CD4-positive, alpha-beta memory T cell (primary cell): ENCODE measurements at regions not wholly inside any gene's neighbourhood (a gene's known extent, or its start where the extent isn't known, plus 50 kb on each side); places are given as distances from the start of the nearest gene placed in this dataset.
"Not testable (repeated sequence)": the region's sequence is repeated elsewhere in the genome, so short reads cannot be mapped to it uniquely, and the experiment has no call there.

Source experiments
- CTCF ChIA-PET: fragments of 350-600 bp; sonication (Branson Sonifier 250); formaldehyde crosslinking; loops from one replicate; lab custom pipeline; 2021; ENCODE audit warnings: inconsistent platforms; ENCODE audit not compliant: partially characterized antibody; lab: Charles Lee
- POLR2A ChIA-PET: fragments of 350-600 bp; sonication (Branson Sonifier 250); formaldehyde crosslinking; loops from one replicate; lab custom pipeline; 2021; ENCODE audit not compliant: partially characterized antibody; lab: Charles Lee
- DNase-seq, 5 donors: peaks; one replicate each; pipeline versions ENCODE4 v3.0.0 to v3.0.0-alpha.2; 2020 to 2022; ENCODE audit warnings: mixed read lengths in 1 of 5
- H3K27ac ChIP-seq: one replicate; pipeline ENCODE4 v1.7.0; 2013; ENCODE audit warnings: low read depth, low read length
- H3K27me3 ChIP-seq: 2 replicates; pipeline ENCODE4 v1.7.0; 2013; ENCODE audit warnings: mild to moderate bottlenecking, low read length, moderate library complexity; ENCODE audit not compliant: insufficient read depth
- H3K36me3 ChIP-seq: 2 replicates; pipeline ENCODE4 v1.7.0; 2013; ENCODE audit warnings: mild to moderate bottlenecking, low read length, moderate library complexity; ENCODE audit not compliant: insufficient read depth
- H3K4me1 ChIP-seq: 2 replicates; pipeline ENCODE4 v1.7.0; 2013; ENCODE audit warnings: mild to moderate bottlenecking, low read length, moderate library complexity; ENCODE audit not compliant: insufficient read depth
- H3K4me3 ChIP-seq, 2 donors: one replicate each; pipeline ENCODE4 v1.7.0; 2013; ENCODE audit warnings: low read length in 2 of 2, mild to moderate bottlenecking in 1 of 2
- H3K9me3 ChIP-seq, 2 donors: one replicate each; pipeline ENCODE4 v1.7.0; 2013; ENCODE audit warnings: low read length in 2 of 2, control low read depth in 1 of 2; ENCODE audit not compliant: control insufficient read depth in 1 of 2
- H3K27ac Mint-ChIP-seq, 7 donors: one replicate each; pipeline ENCODE4 v1.8.0; 2020 to 2021; ENCODE audit warnings: mixed read lengths in 7 of 7, mild to moderate bottlenecking in 6 of 7, inconsistent platforms in 3 of 7, moderate library complexity in 3 of 7
- H3K27me3 Mint-ChIP-seq, 2 donors: one replicate each; pipeline ENCODE4 v1.8.0; 2020 to 2021; ENCODE audit warnings: mixed read lengths in 2 of 2
- H3K36me3 Mint-ChIP-seq, 2 donors: one replicate each; pipeline ENCODE4 v1.8.0; 2020 to 2021; ENCODE audit warnings: mixed read lengths in 2 of 2, inconsistent platforms in 1 of 2, mild to moderate bottlenecking in 1 of 2
- H3K4me1 Mint-ChIP-seq, 4 donors: one replicate each; pipeline ENCODE4 v1.8.0; 2020 to 2021; ENCODE audit warnings: mixed read lengths in 4 of 4, mild to moderate bottlenecking in 1 of 4
- H3K4me3 Mint-ChIP-seq, 8 donors: one replicate each; pipeline ENCODE4 v1.8.0; 2020 to 2021; ENCODE audit warnings: mixed read lengths in 8 of 8, mild to moderate bottlenecking in 7 of 8, moderate library complexity in 6 of 8, inconsistent platforms in 3 of 8
- H3K9me3 Mint-ChIP-seq, 8 donors: one replicate each; pipeline ENCODE4 v1.8.0; 2020 to 2021; ENCODE audit warnings: mixed read lengths in 8 of 8, mild to moderate bottlenecking in 5 of 8, inconsistent platforms in 3 of 8, moderate library complexity in 1 of 8
- intact Hi-C: fragments of 100-400 bp; cut with micrococcal nuclease; formaldehyde crosslinking; loops from one replicate; pipeline ENCODE4 v1.15.1; 2023

GRCh38 chr4:114043116-114043515 is 63.7 kb upstream of the ARSJ start:
- no peak for DNase-seq
- Histone ChIP-seq H3K27ac (no peak overlapping the region), H3K27me3 (no peaks in the 10 kb centered on the region), H3K4me3 (no peak overlapping the region), H3K4me1 (peaks cover 10% of the 10 kb centered on the region), H3K36me3 (no peaks in the 10 kb centered on the region), H3K9me3 (no peaks in the 10 kb centered on the region)
- H3K27me3 Mint-ChIP-seq, result no peaks in the 10 kb centered on the region
- ChIA-PET POLR2A (no interaction called here), CTCF (no interaction called here)
- H3K4me1 Mint-ChIP-seq, result peaks cover 7 to 11% (median 9%) of the 10 kb centered on the region in 4 donors
- intact Hi-C loops, result no loop called here
- H3K27ac Mint-ChIP-seq, result no peak overlapping the region
- no peaks in the 10 kb centered on the region for H3K36me3 Mint-ChIP-seq
- H3K4me3 Mint-ChIP-seq, result no peak overlapping the region
- H3K9me3 Mint-ChIP-seq, result no peaks in the 10 kb centered on the region

- H3K27me3 Mint-ChIP-seq, intact Hi-C loops, H3K36me3 ChIP-seq, H3K27ac Mint-ChIP-seq, DNase-seq, H3K9me3 Mint-ChIP-seq, H3K4me3 Mint-ChIP-seq, H3K27me3 ChIP-seq, H3K9me3 ChIP-seq, H3K4me3 ChIP-seq, H3K27ac ChIP-seq, POLR2A ChIA-PET, H3K36me3 Mint-ChIP-seq, CTCF ChIA-PET: not testable (repeated sequence)
- peaks cover 10% of the 10 kb centered on the region for H3K4me1 ChIP-seq
- H3K4me1 Mint-ChIP-seq, result peaks cover 7 to 11% (median 9%) of the 10 kb centered on the region in 4 donors
These were observed 64.9 kb upstream of the ARSJ start for GRCh38 chr4:114044351-114044750.

- Mint-ChIP-seq H3K36me3 (no peaks in the 10 kb centered on the region), H3K4me3 (no peak overlapping the region), H3K9me3 (no peaks in the 10 kb centered on the region), H3K27me3 (no peaks in the 10 kb centered on the region), H3K4me1 (peaks cover 0 to 2% (median 0%) of the 10 kb centered on the region in 4 donors), H3K27ac (no peak overlapping the region)
- POLR2A ChIA-PET, result no interaction called here
- no peaks in the 10 kb centered on the region for H3K9me3 ChIP-seq
- CTCF ChIA-PET, result no interaction called here
- no peaks in the 10 kb centered on the region for H3K36me3 ChIP-seq
- intact Hi-C loops, result no loop called here
- H3K27me3 ChIP-seq, result no peaks in the 10 kb centered on the region
- no peaks in the 10 kb centered on the region for H3K4me1 ChIP-seq
- no peak overlapping the region for H3K4me3 ChIP-seq
- DNase-seq, result no peak
- H3K27ac ChIP-seq, result no peak overlapping the region
These were observed 66.9 kb upstream of the ARSJ start for GRCh38 chr4:114046331-114046730.

- H3K36me3 Mint-ChIP-seq, H3K4me1 Mint-ChIP-seq, H3K4me3 ChIP-seq, H3K4me1 ChIP-seq, intact Hi-C loops, POLR2A ChIA-PET, H3K9me3 ChIP-seq, H3K27ac Mint-ChIP-seq, DNase-seq, H3K4me3 Mint-ChIP-seq, H3K36me3 ChIP-seq, H3K27ac ChIP-seq, H3K9me3 Mint-ChIP-seq, H3K27me3 ChIP-seq, H3K27me3 Mint-ChIP-seq, CTCF ChIA-PET: not testable (repeated sequence)
These were observed 68.7 kb upstream of the ARSJ start for GRCh38 chr4:114048154-114048553.

GRCh38 chr4:114052227-114052626 is 72.8 kb upstream of the ARSJ start:
- ChIA-PET CTCF (no interaction called here), POLR2A (no interaction called here)
- H3K27ac Mint-ChIP-seq, result no peak overlapping the region
- H3K4me3 Mint-ChIP-seq, result no peak overlapping the region
- H3K36me3 Mint-ChIP-seq, result peaks cover 1 to 7% of the 10 kb centered on the region in 2 donors
- intact Hi-C loops, result no loop called here
- H3K27ac ChIP-seq, result no peak overlapping the region
- H3K4me1 ChIP-seq, result no peaks in the 10 kb centered on the region
- peaks cover 5 to 8% (median 8%) of the 10 kb centered on the region in 4 donors for H3K4me1 Mint-ChIP-seq
- H3K27me3 ChIP-seq, result no peaks in the 10 kb centered on the region
- H3K9me3 ChIP-seq, result no peaks in the 10 kb centered on the region
- no peaks in the 10 kb centered on the region for H3K27me3 Mint-ChIP-seq
- H3K9me3 Mint-ChIP-seq, result peaks cover 0 to 12% (median 5%) of the 10 kb centered on the region in 8 donors
- no peak overlapping the region for H3K4me3 ChIP-seq
- DNase-seq, result no peak
- H3K36me3 ChIP-seq, result no peaks in the 10 kb centered on the region

GRCh38 chr4:114056599-114056998 is 77.2 kb upstream of the ARSJ start:
- Histone ChIP-seq H3K4me1 (no peaks in the 10 kb centered on the region), H3K27me3 (no peaks in the 10 kb centered on the region), H3K27ac (no peak overlapping the region), H3K4me3 (no peak overlapping the region), H3K36me3 (no peaks in the 10 kb centered on the region), H3K9me3 (no peaks in the 10 kb centered on the region)
- ChIA-PET POLR2A (no interaction called here), CTCF (no interaction called here)
- H3K4me1 Mint-ChIP-seq, result peaks cover 5 to 8% (median 8%) of the 10 kb centered on the region in 4 donors
- no peaks in the 10 kb centered on the region for H3K27me3 Mint-ChIP-seq
- peaks cover 1 to 7% of the 10 kb centered on the region in 2 donors for H3K36me3 Mint-ChIP-seq
- H3K9me3 Mint-ChIP-seq, result peaks cover 0 to 12% (median 5%) of the 10 kb centered on the region in 8 donors
- DNase-seq, result no peak
- intact Hi-C loops, result no loop called here
- H3K4me3 Mint-ChIP-seq, result no peak overlapping the region
- H3K27ac Mint-ChIP-seq, result no peak overlapping the region

GRCh38 chr4:114057746-114058145 is 78.3 kb upstream of the ARSJ start:
- DNase-seq, result no peak
- no peaks in the 10 kb centered on the region for H3K4me1 ChIP-seq
- H3K9me3 ChIP-seq, result no peaks in the 10 kb centered on the region
- Mint-ChIP-seq H3K36me3 (peaks cover 1 to 7% of the 10 kb centered on the region in 2 donors), H3K27me3 (no peaks in the 10 kb centered on the region), H3K4me1 (peaks cover 5 to 8% (median 8%) of the 10 kb centered on the region in 4 donors), H3K4me3 (no peak overlapping the region), H3K27ac (no peak overlapping the region), H3K9me3 (peaks cover 0 to 12% (median 5%) of the 10 kb centered on the region in 8 donors)
- no peaks in the 10 kb centered on the region for H3K27me3 ChIP-seq
- intact Hi-C loops, result no loop called here
- ChIA-PET CTCF (interaction anchor here (0.7 kb wide), 1 partner anchor 14 kb away, joined by 3 read pairs; no protein-coding TSS in a partner anchor), POLR2A (no interaction called here)
- H3K36me3 ChIP-seq, result no peaks in the 10 kb centered on the region
- no peak overlapping the region for H3K27ac ChIP-seq
- H3K4me3 ChIP-seq, result no peak overlapping the region

GRCh38 chr4:114062499-114062898 is 83.1 kb upstream of the ARSJ start:
- Mint-ChIP-seq H3K27me3 (peaks cover 1 to 2% of the 10 kb centered on the region in 2 donors), H3K27ac (no peak overlapping the region), H3K9me3 (peaks cover 0 to 3% (median 0%) of the 10 kb centered on the region in 8 donors), H3K36me3 (no peaks in the 10 kb centered on the region), H3K4me3 (no peak overlapping the region), H3K4me1 (no peaks in the 10 kb centered on the region)
- Histone ChIP-seq H3K4me1 (no peaks in the 10 kb centered on the region), H3K27me3 (no peaks in the 10 kb centered on the region), H3K4me3 (no peak overlapping the region), H3K27ac (no peak overlapping the region), H3K36me3 (no peaks in the 10 kb centered on the region), H3K9me3 (no peaks in the 10 kb centered on the region)
- DNase-seq, result no peak
- intact Hi-C loops, result no loop called here
- POLR2A ChIA-PET, result no interaction called here
- CTCF ChIA-PET, result no interaction called here
